Spleen (tissue), 11 donors: ENCODE measurements at regions not wholly inside any gene's neighbourhood (a gene's known extent, or its start where the extent isn't known, plus 50 kb on each side); places are given as distances from the start of the nearest gene placed in this dataset.
"Not testable (repeated sequence)": the region's sequence is repeated elsewhere in the genome, so short reads cannot be mapped to it uniquely, and the experiment has no call there.

ENCODE experiments used
- DNase-seq: peaks from one replicate; pipeline ENCODE4 v3.0.0-alpha.2; 2020
- H3K27ac ChIP-seq, 8 donors: fragments of 200-600 bp; sonication (generic) in 7 of 8; 1 replicate in 4 of 8; 2 replicates in 4 of 8; pipeline versions ENCODE4 v1.5.0 to v1.8.0; 2016 to 2021; ENCODE audit warnings: inconsistent platforms in 4 of 8, mild to moderate bottlenecking in 4 of 8, moderate library complexity in 1 of 8
- H3K27me3 ChIP-seq, 7 donors: fragments of 200-600 bp; sonication (generic) in 6 of 7; replicated peaks in 1 of 7; 1 replicate in 4 of 7; 2 replicates in 3 of 7; pipeline versions ENCODE4 v1.5.0 to v1.8.0; 2016 to 2021; ENCODE audit warnings: inconsistent platforms in 3 of 7, mild to moderate bottlenecking in 1 of 7
- H3K36me3 ChIP-seq, 6 donors: fragments of 200-600 bp; sonication (generic) in 5 of 6; 1 replicate in 4 of 6; 2 replicates in 2 of 6; pipeline versions ENCODE4 v1.5.0 to v1.8.0; 2016 to 2021; ENCODE audit warnings: inconsistent platforms in 2 of 6
- H3K4me1 ChIP-seq, 6 donors: fragments of 200-600 bp; sonication (generic) in 5 of 6; 1 replicate in 3 of 6; 2 replicates in 3 of 6; pipeline versions ENCODE4 v1.5.0 to v1.8.0; 2016 to 2021; ENCODE audit warnings: inconsistent platforms in 3 of 6
- H3K4me3 ChIP-seq, 8 donors: fragments of 200-600 bp; sonication (generic) in 7 of 8; 1 replicate in 4 of 8; 2 replicates in 4 of 8; pipeline versions ENCODE4 v1.5.0 to v1.8.0; 2016 to 2021; ENCODE audit warnings: inconsistent platforms in 4 of 8, mild to moderate bottlenecking in 4 of 8, moderate library complexity in 2 of 8
- H3K9me3 ChIP-seq, 8 donors: fragments of 200-600 bp; sonication (generic) in 7 of 8; 1 replicate in 4 of 8; 2 replicates in 4 of 8; pipeline versions ENCODE4 v1.5.0 to v1.8.0; 2016 to 2021; ENCODE audit warnings: inconsistent platforms in 4 of 8
- POLR2A ChIP-seq, 3 donors: fragments of 450-650 bp; IDR thresholded peaks; one replicate each; pipeline ENCODE4 v1.5.1; 2017; ENCODE audit warnings: antibody characterized with exemption in 3 of 3, mild to moderate bottlenecking in 1 of 3
- POLR2AphosphoS5 ChIP-seq, 3 donors: sonication (generic); formaldehyde crosslinking; IDR thresholded peaks; one replicate each; pipeline ENCODE4 v1.5.1; 2017; ENCODE audit warnings: antibody characterized with exemption in 3 of 3
- WGBS, 5 donors: extraction: QIAGEN DNeasy Blood & Tissue Kit in 3 of 5; methylation state at CpG; one replicate each; pipeline versions ENCODE4 v1.1.5 to v1.1.7; 2013 to 2018; 5-methylcytosine and 5-hydroxymethylcytosine counted together
- intact Hi-C: fragments of 100-400 bp; cut with DNase I; formaldehyde crosslinking; loops from one replicate; pipeline ENCODE4 v1.15.0; 2023; ENCODE audit warnings: low total_unique reads
- TF ChIP-seq, protein P1 (sequence below), 11 experiments: fragments of 200-600 bp in 7 of 11; fragments of 450-650 bp in 4 of 11; sonication (generic) in 4 of 11; IDR thresholded peaks in 8 of 11; conservative IDR thresholded peaks in 3 of 11; 1 replicate in 7 of 11; 2 replicates in 4 of 11; pipeline versions ENCODE4 v1.4.0 to v1.8.0; 2016 to 2021; ENCODE audit warnings: antibody characterized with exemption in 11 of 11, inconsistent platforms in 4 of 11, mild to moderate bottlenecking in 1 of 11
- donor health status: healthy with polysubstance abuse.
- donor health status: DM: no; HTN: no; CAD: no; lungs with moderate emphysema.
- donor health status: DM: no; HTN: no; CAD: no.
- donor health status: Bipolar disorder and iron deficiency.
- donor health status: healthy.
- donor health status: DM: no; HTN: no; CAD: no.
- donor health status: DM: yes; HTN: yes; CAD: no.

DNA sequence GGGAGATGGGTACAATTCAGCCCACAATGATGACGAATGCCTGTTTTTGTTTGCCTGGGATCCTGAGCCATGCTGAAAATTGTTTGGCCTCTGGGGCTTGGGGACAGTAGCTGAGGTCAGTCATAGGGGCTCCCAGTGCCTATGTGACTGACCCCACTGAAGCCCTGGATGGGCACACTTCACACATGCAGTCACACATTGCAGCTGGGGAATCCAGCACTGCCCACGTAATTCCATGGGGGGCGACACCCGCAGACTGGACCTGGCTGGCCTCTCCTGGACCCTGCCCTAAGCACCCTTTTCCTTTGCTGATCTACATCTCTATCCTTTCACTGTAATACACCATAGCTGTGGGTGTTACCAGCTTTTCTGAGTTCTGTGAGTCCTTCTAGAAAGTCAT lies 295.2 kb upstream of the HS6ST1 start:
- H3K27ac ChIP-seq = no peak overlapping the region

DNA sequence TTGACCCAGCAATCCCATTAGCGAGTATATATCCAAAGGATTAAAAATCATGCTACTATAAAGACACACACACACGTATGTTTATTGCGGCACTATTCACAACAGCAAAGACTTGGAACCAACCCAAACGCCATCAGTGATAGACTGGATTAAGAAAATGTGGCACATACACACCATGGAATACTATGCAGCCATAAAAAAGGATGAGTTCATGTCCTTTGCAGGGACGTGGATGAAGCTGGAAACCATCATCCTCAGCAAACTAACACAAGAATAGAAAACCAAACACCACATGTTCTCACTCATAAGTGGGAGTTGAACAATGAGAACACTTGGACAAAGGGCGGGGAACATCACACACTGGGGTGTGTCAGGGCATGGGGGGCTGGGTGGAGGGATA lies 296.2 kb upstream of the HS6ST1 start:
- H3K9me3 ChIP-seq, intact Hi-C loops, H3K27ac ChIP-seq, H3K4me3 ChIP-seq, H3K36me3 ChIP-seq, H3K4me1 ChIP-seq, DNase-seq, H3K27me3 ChIP-seq: not testable (repeated sequence)
- WGBS, 5 donors = 87 to 94% (median 92%) methylated on average over 6 of the region's 6 CpGs

More for the DNA sequence above, 295.2 kb upstream of the HS6ST1 start:
- Histone ChIP-seq H3K4me1 (no peaks in the 10 kb centered on the region), H3K9me3 (no peaks in the 10 kb centered on the region), H3K36me3 (no peaks in the 10 kb centered on the region), H3K27me3 (peaks cover 0 to 9% (median 0%) of the 10 kb centered on the region in 7 donors), H3K4me3 (no peak overlapping the region)
- peak; percentile 58 for DNase-seq
- WGBS, 5 donors = 88 to 96% (median 92%) methylated on average over 4 of the region's 4 CpGs
- TF ChIP-seq, protein P1, sequence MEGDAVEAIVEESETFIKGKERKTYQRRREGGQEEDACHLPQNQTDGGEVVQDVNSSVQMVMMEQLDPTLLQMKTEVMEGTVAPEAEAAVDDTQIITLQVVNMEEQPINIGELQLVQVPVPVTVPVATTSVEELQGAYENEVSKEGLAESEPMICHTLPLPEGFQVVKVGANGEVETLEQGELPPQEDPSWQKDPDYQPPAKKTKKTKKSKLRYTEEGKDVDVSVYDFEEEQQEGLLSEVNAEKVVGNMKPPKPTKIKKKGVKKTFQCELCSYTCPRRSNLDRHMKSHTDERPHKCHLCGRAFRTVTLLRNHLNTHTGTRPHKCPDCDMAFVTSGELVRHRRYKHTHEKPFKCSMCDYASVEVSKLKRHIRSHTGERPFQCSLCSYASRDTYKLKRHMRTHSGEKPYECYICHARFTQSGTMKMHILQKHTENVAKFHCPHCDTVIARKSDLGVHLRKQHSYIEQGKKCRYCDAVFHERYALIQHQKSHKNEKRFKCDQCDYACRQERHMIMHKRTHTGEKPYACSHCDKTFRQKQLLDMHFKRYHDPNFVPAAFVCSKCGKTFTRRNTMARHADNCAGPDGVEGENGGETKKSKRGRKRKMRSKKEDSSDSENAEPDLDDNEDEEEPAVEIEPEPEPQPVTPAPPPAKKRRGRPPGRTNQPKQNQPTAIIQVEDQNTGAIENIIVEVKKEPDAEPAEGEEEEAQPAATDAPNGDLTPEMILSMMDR (IDR thresholded peaks at IDR 0.05 in 8 of 11, conservative IDR thresholded peaks at IDR 0.05 in 3 of 11) = no peak
- TF ChIP-seq POLR2A (IDR thresholded peaks at IDR 0.05) (no peak), POLR2AphosphoS5 (IDR thresholded peaks at IDR 0.05) (no peak)
- intact Hi-C loops = no loop called here

DNA sequence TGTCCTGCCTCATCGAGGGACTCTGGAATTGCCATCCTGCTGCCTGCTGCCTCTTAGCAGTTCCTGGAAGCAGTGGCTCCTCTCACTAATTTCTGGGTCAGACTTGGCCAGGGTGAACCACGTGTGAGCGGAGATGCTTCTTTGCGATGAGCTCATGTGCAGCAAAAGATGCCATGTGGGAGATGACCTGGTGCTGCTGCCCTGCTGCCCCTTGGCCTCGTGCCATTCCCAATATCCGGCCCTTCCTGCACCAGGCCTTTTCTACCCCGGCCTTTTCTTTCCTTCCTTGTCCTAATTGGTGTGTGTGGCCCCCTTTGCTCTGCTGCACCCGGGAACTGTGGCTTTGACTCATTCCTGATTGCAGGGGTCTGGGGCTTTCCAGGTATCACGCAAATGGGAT lies 296.9 kb upstream of the HS6ST1 start:
- no peak overlapping the region for H3K4me3 ChIP-seq
- peaks cover 0 to 9% (median 0%) of the 10 kb centered on the region in 7 donors for H3K27me3 ChIP-seq
- intact Hi-C loops = no loop called here
- TF ChIP-seq POLR2AphosphoS5 (IDR thresholded peaks at IDR 0.05) (no peak), POLR2A (IDR thresholded peaks at IDR 0.05) (no peak)
- TF ChIP-seq, protein P1 (IDR thresholded peaks at IDR 0.05 in 8 of 11, conservative IDR thresholded peaks at IDR 0.05 in 3 of 11) = no peak
- H3K27ac ChIP-seq = no peak overlapping the region
- no peaks in the 10 kb centered on the region for H3K36me3 ChIP-seq
- DNase-seq = peak; percentile 47
- WGBS, 5 donors = 69 to 85% (median 79%) methylated on average over 9 of the region's 9 CpGs
- no peaks in the 10 kb centered on the region for H3K4me1 ChIP-seq
- no peaks in the 10 kb centered on the region for H3K9me3 ChIP-seq

DNA sequence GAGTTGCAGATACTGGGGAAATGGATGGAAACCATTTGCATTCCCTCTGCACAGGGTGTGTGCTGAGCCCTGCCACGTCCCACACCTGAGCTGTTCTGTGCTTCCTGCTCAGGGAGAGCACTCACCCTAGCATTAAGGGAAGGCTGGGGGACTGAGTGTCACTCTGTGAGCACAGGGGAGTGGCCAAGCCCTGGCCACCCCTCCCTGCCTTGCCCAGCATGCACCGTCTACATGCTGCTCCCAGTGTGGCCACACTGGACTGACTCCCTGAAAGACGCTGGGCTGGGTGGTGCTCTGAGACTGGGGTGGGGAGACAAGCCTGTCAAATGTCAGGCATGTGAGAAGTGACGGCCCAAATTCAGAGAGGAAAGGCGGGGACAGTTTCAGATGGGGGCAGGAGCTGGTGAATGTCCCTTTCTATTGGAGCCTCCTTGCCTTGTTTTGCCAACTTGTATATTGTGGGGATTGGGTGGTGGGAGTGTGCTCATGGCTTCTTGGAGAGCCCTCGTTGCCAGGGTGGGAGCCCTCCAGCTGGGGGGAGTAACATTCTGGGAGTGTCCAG lies 298.4 kb upstream of the HS6ST1 start:
- H3K4me3 ChIP-seq = no peak overlapping the region
- H3K27ac ChIP-seq = no peak overlapping the region
- H3K36me3 ChIP-seq = no peaks in the 10 kb centered on the region
- TF ChIP-seq POLR2AphosphoS5 (IDR thresholded peaks at IDR 0.05) (no peak), POLR2A (IDR thresholded peaks at IDR 0.05) (no peak)
- TF ChIP-seq, protein P1 (IDR thresholded peaks at IDR 0.05 in 8 of 11, conservative IDR thresholded peaks at IDR 0.05 in 3 of 11) = no peak
- H3K27me3 ChIP-seq = peaks cover 0 to 2% (median 0%) of the 10 kb centered on the region in 7 donors
- H3K4me1 ChIP-seq = peaks cover 0 to 4% (median 0%) of the 10 kb centered on the region in 6 donors
- 71 to 84% (median 79%) methylated on average over 5 to 6 of the region's 6 CpGs for WGBS, 5 donors
- DNase-seq = peak; percentile 46
- no peaks in the 10 kb centered on the region for H3K9me3 ChIP-seq
- intact Hi-C loops = no loop called here

DNA sequence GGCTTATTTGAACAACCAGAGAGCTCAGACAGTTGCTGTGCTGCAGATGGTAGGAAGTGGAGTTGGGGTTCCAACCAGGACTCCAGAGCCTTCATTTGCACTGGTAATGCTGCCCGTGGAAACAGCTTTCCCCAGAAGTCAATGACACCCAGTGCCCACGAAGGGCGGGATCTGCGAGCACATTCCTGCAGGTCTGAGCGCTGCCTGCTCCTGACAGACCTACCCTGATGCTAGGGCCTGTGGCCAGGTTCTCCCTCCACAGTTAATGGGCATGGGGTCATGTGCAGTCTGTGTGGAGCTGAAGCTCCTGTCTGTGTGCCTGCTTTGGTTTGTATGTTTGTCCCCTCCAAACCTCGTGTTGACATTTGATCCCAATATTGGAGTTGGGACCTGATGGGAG lies 299.0 kb upstream of the HS6ST1 start:
- no peak overlapping the region for H3K27ac ChIP-seq
- TF ChIP-seq POLR2A (IDR thresholded peaks at IDR 0.05) (no peak), POLR2AphosphoS5 (IDR thresholded peaks at IDR 0.05) (no peak)
- TF ChIP-seq, protein P1 (IDR thresholded peaks at IDR 0.05 in 8 of 11, conservative IDR thresholded peaks at IDR 0.05 in 3 of 11) = no peak
- 77 to 97% (median 86%) methylated on average over 6 of the region's 6 CpGs for WGBS, 5 donors
- H3K36me3 ChIP-seq = no peaks in the 10 kb centered on the region
- no peaks in the 10 kb centered on the region for H3K27me3 ChIP-seq
- intact Hi-C loops = no loop called here
- H3K4me1 ChIP-seq = peaks cover 0 to 9% (median 0%) of the 10 kb centered on the region in 6 donors
- H3K9me3 ChIP-seq = no peaks in the 10 kb centered on the region
- no peak overlapping the region for H3K4me3 ChIP-seq
- peak; percentile 67 for DNase-seq
